MM.1S (cell line): ENCODE measurements at regions not wholly inside any gene's neighbourhood (a gene's known extent, or its start where the extent isn't known, plus 50 kb on each side); places are given as distances from the start of the nearest gene placed in this dataset.

ENCODE experiments used
- DNase-seq: peaks from one replicate; pipeline ENCODE4 v3.0.0-alpha.2; 2015
- H2AFZ ChIP-seq: fragments of 300-600 bp; sonication (generic); 2 replicates; pipeline ENCODE4 v1.6.0; 2016; ENCODE audit warnings: antibody characterized with exemption, low read length
- H3F3A ChIP-seq: fragments of 300-600 bp; sonication (generic); 2 replicates; pipeline ENCODE4 v1.6.1; 2016; ENCODE audit warnings: mild to moderate bottlenecking, antibody characterized with exemption, low read length, moderate library complexity, mixed read lengths; ENCODE audit not compliant: insufficient read depth
- H3K27ac ChIP-seq: fragments of 300-600 bp; sonication (generic); 2 replicates; pipeline ENCODE4 v1.5.1; 2016; ENCODE audit warnings: mild to moderate bottlenecking, low read length
- H3K27me3 ChIP-seq: fragments of 300-600 bp; sonication (generic); replicated peaks from 2 replicates; pipeline ENCODE4 v1.6.0; 2016; ENCODE audit warnings: low read length; ENCODE audit not compliant: insufficient read depth
- H3K36me3 ChIP-seq: fragments of 300-600 bp; sonication (generic); replicated peaks from 2 replicates; pipeline ENCODE4 v1.6.1; 2016; ENCODE audit warnings: mild to moderate bottlenecking, low read length, mixed read lengths; ENCODE audit not compliant: insufficient read depth
- H3K4me1 ChIP-seq: fragments of 300-600 bp; sonication (generic); 2 replicates; pipeline ENCODE4 v1.6.1; 2016; ENCODE audit warnings: low read length, mixed read lengths
- H3K4me2 ChIP-seq: fragments of 300-600 bp; sonication (generic); 2 replicates; pipeline ENCODE4 v1.6.0; 2016; ENCODE audit warnings: low read depth, low read length
- H3K4me3 ChIP-seq: fragments of 300-600 bp; sonication (generic); 2 replicates; pipeline ENCODE4 v1.5.1; 2016; ENCODE audit warnings: low read length, mixed read lengths
- H3K79me2 ChIP-seq: fragments of 300-600 bp; sonication (generic); 2 replicates; pipeline ENCODE4 v1.6.1; 2016; ENCODE audit warnings: mixed run types, low read length, mixed read lengths
- H3K9ac ChIP-seq: fragments of 300-600 bp; sonication (generic); 2 replicates; pipeline ENCODE4 v1.6.1; 2016; ENCODE audit warnings: low read length, mixed read lengths
- H3K9me2 ChIP-seq: fragments of 300-600 bp; sonication (generic); replicated peaks from 2 replicates; pipeline ENCODE4 v1.6.1; 2016; ENCODE audit warnings: mild to moderate bottlenecking, low read length, mixed read lengths; ENCODE audit not compliant: insufficient read depth
- H3K9me3 ChIP-seq: fragments of 300-600 bp; sonication (generic); replicated peaks from 2 replicates; pipeline ENCODE4 v1.6.1; 2016; ENCODE audit warnings: mild to moderate bottlenecking, low read length, mixed read lengths; ENCODE audit not compliant: insufficient read depth
- H4K20me1 ChIP-seq: fragments of 300-600 bp; sonication (generic); 2 replicates; pipeline ENCODE4 v1.6.1; 2016; ENCODE audit warnings: mild to moderate bottlenecking, low read length, moderate library complexity, mixed read lengths; ENCODE audit not compliant: insufficient read depth
- EZH2 ChIP-seq: fragments of 300-600 bp; sonication (generic); optimal IDR thresholded peaks from 2 replicates; pipeline ENCODE3; 2017; ENCODE audit warnings: low read depth, mild to moderate bottlenecking, antibody characterized with exemption, low read length, mixed read lengths
- EZH2phosphoT487 ChIP-seq: fragments of 300-600 bp; sonication (generic); IDR thresholded peaks from 2 replicates; pipeline ENCODE4 v1.6.1; 2018; ENCODE audit warnings: antibody characterized with exemption, low read length
- TF ChIP-seq, protein P1 (sequence below): fragments of 300-600 bp; sonication (generic); IDR thresholded peaks from 2 replicates; pipeline ENCODE4 v1.5.1; 2016; ENCODE audit warnings: antibody characterized with exemption, low read length, mixed read lengths

DNA sequence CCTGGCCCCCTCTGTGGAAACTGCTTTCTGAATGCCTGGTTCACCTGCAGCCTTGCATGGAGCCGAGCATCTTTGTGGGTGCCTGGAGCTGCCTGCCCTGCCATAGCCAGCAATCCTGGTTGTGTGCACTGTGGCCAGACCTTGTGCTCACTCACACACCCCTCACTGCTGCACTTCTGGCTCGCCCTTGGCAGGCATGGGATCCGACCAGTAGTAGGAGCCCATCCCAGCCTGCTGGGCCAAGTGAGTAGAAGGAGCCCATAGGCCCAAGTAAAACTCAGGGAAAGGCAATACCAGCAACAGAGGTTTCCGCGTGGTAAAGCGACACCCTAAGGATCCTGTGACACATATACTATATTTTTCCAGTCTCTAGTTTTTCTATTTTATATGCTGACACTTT, 270.0 kb upstream of the NAV3 start:
- TF ChIP-seq EZH2 (no peak), EZH2phosphoT487 (no peak)
- TF ChIP-seq, protein P1, sequence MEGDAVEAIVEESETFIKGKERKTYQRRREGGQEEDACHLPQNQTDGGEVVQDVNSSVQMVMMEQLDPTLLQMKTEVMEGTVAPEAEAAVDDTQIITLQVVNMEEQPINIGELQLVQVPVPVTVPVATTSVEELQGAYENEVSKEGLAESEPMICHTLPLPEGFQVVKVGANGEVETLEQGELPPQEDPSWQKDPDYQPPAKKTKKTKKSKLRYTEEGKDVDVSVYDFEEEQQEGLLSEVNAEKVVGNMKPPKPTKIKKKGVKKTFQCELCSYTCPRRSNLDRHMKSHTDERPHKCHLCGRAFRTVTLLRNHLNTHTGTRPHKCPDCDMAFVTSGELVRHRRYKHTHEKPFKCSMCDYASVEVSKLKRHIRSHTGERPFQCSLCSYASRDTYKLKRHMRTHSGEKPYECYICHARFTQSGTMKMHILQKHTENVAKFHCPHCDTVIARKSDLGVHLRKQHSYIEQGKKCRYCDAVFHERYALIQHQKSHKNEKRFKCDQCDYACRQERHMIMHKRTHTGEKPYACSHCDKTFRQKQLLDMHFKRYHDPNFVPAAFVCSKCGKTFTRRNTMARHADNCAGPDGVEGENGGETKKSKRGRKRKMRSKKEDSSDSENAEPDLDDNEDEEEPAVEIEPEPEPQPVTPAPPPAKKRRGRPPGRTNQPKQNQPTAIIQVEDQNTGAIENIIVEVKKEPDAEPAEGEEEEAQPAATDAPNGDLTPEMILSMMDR: no peak
- Histone ChIP-seq H3K4me1 (no peaks in the 10 kb centered on the region), H3F3A (no peaks in the 10 kb centered on the region), H3K4me3 (no peak overlapping the region), H4K20me1 (no peaks in the 10 kb centered on the region), H3K9me2 (no peaks in the 10 kb centered on the region), H3K36me3 (no peaks in the 10 kb centered on the region), H3K79me2 (no peaks in the 10 kb centered on the region), H3K27me3 (no peaks in the 10 kb centered on the region), H3K4me2 (no peak overlapping the region), H3K9me3 (no peaks in the 10 kb centered on the region), H3K9ac (no peak overlapping the region), H3K27ac (no peak overlapping the region), H2AFZ (no peak overlapping the region)
- DNase-seq: no peak

GRCh38 chr12:77559400-77560074, 271.2 kb upstream of the NAV3 start:
- Histone ChIP-seq H3K9ac (no peak overlapping the region), H3F3A (no peaks in the 10 kb centered on the region), H3K79me2 (no peaks in the 10 kb centered on the region), H3K4me2 (no peak overlapping the region), H3K4me3 (no peak overlapping the region), H3K4me1 (peaks cover 2% of the 10 kb centered on the region; the same call in 1 of the 2 replicates), H3K36me3 (no peaks in the 10 kb centered on the region), H3K27me3 (no peaks in the 10 kb centered on the region), H2AFZ (no peak overlapping the region), H3K9me3 (no peaks in the 10 kb centered on the region), H3K27ac (no peak overlapping the region), H4K20me1 (no peaks in the 10 kb centered on the region), H3K9me2 (no peaks in the 10 kb centered on the region)
- TF ChIP-seq EZH2phosphoT487 (no peak), EZH2 (no peak)
- TF ChIP-seq, protein P1: no peak
- DNase-seq: no peak

GRCh38 chr12:77555074-77555473, 275.6 kb upstream of the NAV3 start:
- no peaks in the 10 kb centered on the region; the same call in 1 of the 2 replicates for H3F3A ChIP-seq
- no peaks in the 10 kb centered on the region for H3K9me3 ChIP-seq
- no peak overlapping the region for H3K4me2 ChIP-seq
- H3K36me3 ChIP-seq: no peaks in the 10 kb centered on the region
- no peaks in the 10 kb centered on the region for H3K9me2 ChIP-seq
- H2AFZ ChIP-seq: no peak overlapping the region
- H3K27me3 ChIP-seq: no peaks in the 10 kb centered on the region
- H3K9ac ChIP-seq: no peak overlapping the region
- no peaks in the 10 kb centered on the region for H4K20me1 ChIP-seq
- no peak overlapping the region for H3K4me3 ChIP-seq
- peaks cover 13% of the 10 kb centered on the region for H3K4me1 ChIP-seq
- DNase-seq: no peak
- H3K27ac ChIP-seq: no peak overlapping the region
- TF ChIP-seq EZH2phosphoT487 (no peak), EZH2 (no peak)
- TF ChIP-seq, protein P1: no peak
- H3K79me2 ChIP-seq: no peaks in the 10 kb centered on the region
